Aorta (tissue), 5 donors: ENCODE measurements at regions not wholly inside any gene's neighbourhood (a gene's known extent, or its start where the extent isn't known, plus 50 kb on each side); places are given as distances from the start of the nearest gene placed in this dataset.

Experiments
- ATAC-seq: fragments of 200-7000 bp; cut with Tn5 transposase; one replicate; pipeline ENCODE4 v1.9.1; 2022; ENCODE audit warnings: moderate library complexity; ENCODE audit not compliant: low FRiP score
- DNase-seq, 2 donors: peaks; one replicate each; pipeline ENCODE4 v3.0.0-alpha.2; 2020
- H3K27ac ChIP-seq, 2 donors: one replicate each; pipeline ENCODE4 v1.5.1; 2013; ENCODE audit warnings: low read length in 2 of 2, mild to moderate bottlenecking in 2 of 2, moderate library complexity in 2 of 2, control low read depth in 1 of 2, inconsistent platforms in 1 of 2, low read depth in 1 of 2
- H3K27me3 ChIP-seq, 2 donors: one replicate each; pipeline ENCODE4 v1.6.1; 2013; ENCODE audit warnings: control low read depth in 1 of 2, low read length in 1 of 2, mild to moderate bottlenecking in 1 of 2, moderate library complexity in 1 of 2; ENCODE audit not compliant: insufficient read depth in 2 of 2, control insufficient read depth in 1 of 2
- H3K36me3 ChIP-seq, 2 donors: one replicate each; pipeline ENCODE4 v1.6.1; 2013; ENCODE audit warnings: control low read depth in 1 of 2, low read length in 1 of 2, mild to moderate bottlenecking in 1 of 2; ENCODE audit not compliant: insufficient read depth in 2 of 2, control insufficient read depth in 1 of 2
- H3K4me1 ChIP-seq, 2 donors: one replicate each; pipeline ENCODE4 v1.6.1; 2013; ENCODE audit warnings: low read length in 2 of 2, control low read depth in 1 of 2, mild to moderate bottlenecking in 1 of 2, moderate library complexity in 1 of 2; ENCODE audit not compliant: insufficient read depth in 2 of 2, control insufficient read depth in 1 of 2
- H3K4me3 ChIP-seq, 2 donors: one replicate each; pipeline ENCODE4 v1.5.1; 2013; ENCODE audit warnings: low read length in 2 of 2, control low read depth in 1 of 2, mild to moderate bottlenecking in 1 of 2
- H3K9me3 ChIP-seq: one replicate; pipeline ENCODE4 v1.6.1; 2013; ENCODE audit warnings: mild to moderate bottlenecking, low read length; ENCODE audit not compliant: control insufficient read depth
- WGBS, 2 donors: extraction: QIAGEN DNeasy Blood & Tissue Kit; methylation state at CpG; one replicate each; pipeline ENCODE4 v1.1.7; 2013; 5-methylcytosine and 5-hydroxymethylcytosine counted together
- intact Hi-C, 2 donors: fragments of 100-400 bp; cut with DNase I; formaldehyde crosslinking; loops; one replicate each; pipeline versions ENCODE4 v1.14.2 to v1.15.0; 2022
- donor health status: healthy with polysubstance abuse.
- donor health status: Bipolar disorder and iron deficiency.
- donor health status: DM: no; HTN: no; CAD: no.
- donor health status: DM: no; HTN: no; CAD: no.
- donor health status: DM: yes; HTN: yes; CAD: no.

- DNase-seq, result no peak
- Histone ChIP-seq H3K9me3 (no peaks in the 10 kb centered on the region), H3K27me3 (no peaks in the 10 kb centered on the region), H3K36me3 (no peaks in the 10 kb centered on the region), H3K4me3 (no peak overlapping the region), H3K27ac (no peak overlapping the region), H3K4me1 (peaks cover 0 to 4% of the 10 kb centered on the region in 2 donors)
- intact Hi-C loops, result no loop called here
- peak; percentile 16 for ATAC-seq
- 92 to 94% methylated on average over 29 of the region's 29 CpGs for WGBS, 2 donors
Measured at GRCh38 chr12:124442772-124443445, 124.5 kb downstream of the NCOR2 start.

GRCh38 chr12:124442281-124442680 is 125.1 kb downstream of the NCOR2 start:
- Histone ChIP-seq H3K36me3 (no peaks in the 10 kb centered on the region), H3K4me3 (no peak overlapping the region), H3K4me1 (peaks cover 0 to 4% of the 10 kb centered on the region in 2 donors), H3K27ac (no peak overlapping the region), H3K9me3 (no peaks in the 10 kb centered on the region), H3K27me3 (no peaks in the 10 kb centered on the region)
- ATAC-seq (no peak), DNase-seq (no peak)
- 88% methylated on average over 6 of the region's 6 CpGs for WGBS, 2 donors
- intact Hi-C loops, result no loop called here

GRCh38 chr12:124441443-124442194 is 125.8 kb downstream of the NCOR2 start:
- H3K4me1 ChIP-seq, result peaks cover 0 to 4% of the 10 kb centered on the region in 2 donors
- no peaks in the 10 kb centered on the region for H3K27me3 ChIP-seq
- 24 to 27% methylated on average over 18 of the region's 18 CpGs for WGBS, 2 donors
- H3K9me3 ChIP-seq, result no peaks in the 10 kb centered on the region
- peak overlapping the region in 1 of 2 donors; percentile 72 for H3K27ac ChIP-seq
- H3K36me3 ChIP-seq, result no peaks in the 10 kb centered on the region
- peak; percentile 75 to 76 for DNase-seq
- ATAC-seq, result peak; percentile 55
- intact Hi-C loops, result no loop called here
- H3K4me3 ChIP-seq, result no peak overlapping the region

GRCh38 chr12:124440841-124441381 is 126.5 kb downstream of the NCOR2 start:
- DNase-seq (no peak), ATAC-seq (peak; percentile 45)
- H3K4me3 ChIP-seq, result no peak overlapping the region
- intact Hi-C loops, result no loop called here
- H3K27me3 ChIP-seq, result no peaks in the 10 kb centered on the region
- WGBS, 2 donors, result 28 to 30% methylated on average over 13 of the region's 13 CpGs
- H3K9me3 ChIP-seq, result no peaks in the 10 kb centered on the region
- H3K4me1 ChIP-seq, result peaks cover 0 to 4% of the 10 kb centered on the region in 2 donors
- peak overlapping the region in 1 of 2 donors; percentile 27 for H3K27ac ChIP-seq
- no peaks in the 10 kb centered on the region for H3K36me3 ChIP-seq

DNA sequence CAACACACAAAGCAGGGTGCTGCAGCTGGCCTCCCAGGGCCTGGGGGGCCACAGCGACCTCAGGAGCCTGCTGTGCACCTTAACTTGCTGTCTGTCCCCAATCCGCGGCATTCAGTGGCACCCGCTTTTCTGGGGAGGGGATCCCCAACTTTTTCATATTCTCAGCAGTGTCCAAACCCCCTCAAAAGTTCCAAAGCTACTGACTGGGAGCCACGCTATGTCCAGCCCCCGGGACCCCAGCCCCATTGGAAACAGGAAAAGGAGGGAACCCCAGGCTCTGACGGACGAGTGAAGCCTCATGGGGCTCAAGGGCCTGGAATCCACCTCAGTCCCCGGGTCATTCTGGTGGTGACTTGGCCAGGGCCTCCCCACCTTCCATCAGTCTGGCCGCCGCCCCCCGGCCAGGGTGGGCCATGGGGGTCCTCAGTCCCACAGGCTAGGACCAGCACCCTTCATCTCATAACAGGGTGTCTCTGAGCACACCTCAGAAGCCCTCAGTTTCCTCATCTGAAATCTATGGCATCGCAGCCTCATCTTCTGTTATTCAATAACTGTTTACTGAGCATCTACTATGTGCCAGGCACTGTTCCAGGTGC is 127.3 kb downstream of the NCOR2 start:
- DNase-seq (no peak), ATAC-seq (no peak)
- no peaks in the 10 kb centered on the region for H3K27me3 ChIP-seq
- H3K4me1 ChIP-seq, result peaks cover 0 to 4% of the 10 kb centered on the region in 2 donors
- intact Hi-C loops, result no loop called here
- H3K27ac ChIP-seq, result no peak overlapping the region
- WGBS, 2 donors, result 92 to 93% methylated on average over 13 of the region's 13 CpGs
- no peaks in the 10 kb centered on the region for H3K9me3 ChIP-seq
- no peaks in the 10 kb centered on the region for H3K36me3 ChIP-seq
- H3K4me3 ChIP-seq, result no peak overlapping the region

DNA sequence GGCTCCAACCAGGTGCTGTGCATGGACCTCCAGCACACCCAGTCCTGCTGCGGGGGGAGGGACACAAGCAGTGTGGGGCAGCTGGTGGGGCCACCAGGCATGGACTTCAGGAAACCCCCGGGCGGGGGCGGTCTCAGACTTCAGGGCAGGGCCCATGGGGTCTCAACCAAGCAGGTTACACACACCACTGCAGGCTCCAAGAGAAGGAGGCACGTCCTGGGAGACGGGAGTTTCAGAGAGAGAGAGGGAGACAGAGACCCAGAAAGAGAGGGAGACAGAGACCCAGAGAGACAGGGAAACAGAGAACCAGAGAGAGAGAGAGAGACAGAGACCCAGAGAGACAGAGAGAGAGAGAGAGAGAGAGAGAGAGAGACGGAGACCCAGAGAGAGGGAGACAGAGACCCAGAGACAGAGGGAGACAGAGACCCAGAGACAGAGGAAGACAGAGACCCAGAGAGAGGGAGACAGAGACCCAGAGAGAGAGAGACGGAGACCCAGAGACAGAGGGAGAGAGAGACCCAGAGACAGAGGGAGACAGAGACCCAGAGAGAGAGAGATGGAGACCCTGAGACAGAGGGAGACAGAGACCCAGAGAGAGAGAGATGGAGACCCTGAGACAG is 128.9 kb downstream of the NCOR2 start:
- Histone ChIP-seq H3K36me3 (no peaks in the 10 kb centered on the region), H3K4me1 (peaks cover 0 to 4% of the 10 kb centered on the region in 2 donors), H3K27ac (no peak overlapping the region), H3K9me3 (no peaks in the 10 kb centered on the region), H3K27me3 (no peaks in the 10 kb centered on the region), H3K4me3 (no peak overlapping the region)
- intact Hi-C loops, result no loop called here
- WGBS, 2 donors, result 77 to 82% methylated on average over 7 to 8 of the region's 8 CpGs
- ATAC-seq (no peak), DNase-seq (no peak)

DNA sequence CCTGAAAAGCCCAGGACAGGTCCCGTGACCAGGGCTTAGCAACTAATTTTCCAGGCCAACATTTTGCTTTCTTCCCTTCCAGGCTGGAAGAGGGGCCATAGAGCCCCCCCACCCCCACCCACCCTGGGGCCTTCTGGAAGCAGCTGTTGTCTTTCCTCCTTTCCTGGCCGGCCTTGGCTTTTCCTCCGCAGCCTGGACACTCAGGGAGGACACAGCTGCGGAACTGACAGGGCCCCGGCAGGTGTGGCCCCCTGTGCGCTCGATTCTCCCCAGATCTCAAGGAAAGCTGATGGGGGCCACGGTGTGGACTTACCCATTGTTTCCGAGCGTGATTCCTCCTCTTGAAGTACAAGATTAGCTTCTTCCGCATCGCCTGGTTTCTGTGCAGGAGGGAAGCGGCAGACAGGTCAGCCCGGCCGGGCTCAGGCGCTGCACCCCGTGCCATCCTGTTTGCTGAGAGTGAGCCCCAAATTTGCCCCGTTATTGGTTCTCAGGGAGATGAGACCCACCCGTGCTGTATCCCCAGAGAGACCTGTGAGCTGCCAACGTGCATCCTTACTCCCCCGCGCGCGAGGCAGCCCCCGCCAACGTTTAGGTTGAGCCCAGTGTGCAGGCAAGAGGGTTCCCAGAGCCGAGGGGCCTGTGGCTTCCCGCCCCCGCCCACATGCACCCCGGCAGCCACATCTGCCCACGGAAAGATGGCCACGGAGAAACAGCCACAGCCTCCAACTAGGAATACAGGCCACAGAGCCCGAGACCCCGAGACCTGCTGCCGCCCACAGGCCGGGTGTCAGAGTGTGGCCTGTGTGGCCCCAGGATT is 129.6 kb downstream of the NCOR2 start:
- Histone ChIP-seq H3K27me3 (no peaks in the 10 kb centered on the region), H3K9me3 (no peaks in the 10 kb centered on the region), H3K36me3 (no peaks in the 10 kb centered on the region), H3K4me1 (peaks cover 0 to 4% of the 10 kb centered on the region in 2 donors), H3K4me3 (no peak overlapping the region), H3K27ac (no peak overlapping the region)
- 84 to 85% methylated on average over 36 of the region's 36 CpGs for WGBS, 2 donors
- ATAC-seq (no peak), DNase-seq (no peak)
- intact Hi-C loops, result no loop called here

DNA sequence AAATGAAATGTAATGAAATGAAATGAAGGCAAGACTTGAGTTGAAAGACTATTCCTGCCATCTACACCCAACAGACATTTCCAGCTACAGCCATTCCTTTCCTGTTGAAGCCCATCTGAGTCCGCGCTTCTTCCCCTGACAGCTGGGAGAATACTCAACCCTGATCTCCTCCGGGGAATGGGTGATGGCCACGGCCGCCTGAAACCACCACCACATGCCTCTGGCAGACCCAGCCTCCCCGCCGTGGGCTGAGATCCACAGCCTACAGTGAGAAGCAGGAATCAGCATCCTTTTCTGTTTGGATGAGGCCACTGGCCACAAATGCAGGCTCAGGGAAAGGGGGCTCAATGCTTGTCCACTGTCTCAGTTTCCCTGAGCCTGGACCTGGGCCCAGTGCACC is 130.3 kb downstream of the NCOR2 start:
- Histone ChIP-seq H3K4me3 (no peak overlapping the region), H3K9me3 (no peaks in the 10 kb centered on the region), H3K36me3 (no peaks in the 10 kb centered on the region), H3K4me1 (peaks cover 0 to 4% of the 10 kb centered on the region in 2 donors), H3K27me3 (no peaks in the 10 kb centered on the region), H3K27ac (no peak overlapping the region)
- intact Hi-C loops, result no loop called here
- 88% methylated on average over 7 of the region's 7 CpGs for WGBS, 2 donors
- ATAC-seq (no peak), DNase-seq (no peak)
